GM12872 (cell line): ENCODE measurements at regions not wholly inside any gene's neighbourhood (a gene's known extent, or its start where the extent isn't known, plus 50 kb on each side); places are given as distances from the start of the nearest gene placed in this dataset.

ENCODE experiments used
- CTCF ChIP-seq: IDR thresholded peaks from 3 replicates; pipeline ENCODE4 v1.5.1; 2011; ENCODE audit warnings: low read depth, mild to moderate bottlenecking, low read length, moderate library complexity; ENCODE audit not compliant: insufficient read depth

DNA sequence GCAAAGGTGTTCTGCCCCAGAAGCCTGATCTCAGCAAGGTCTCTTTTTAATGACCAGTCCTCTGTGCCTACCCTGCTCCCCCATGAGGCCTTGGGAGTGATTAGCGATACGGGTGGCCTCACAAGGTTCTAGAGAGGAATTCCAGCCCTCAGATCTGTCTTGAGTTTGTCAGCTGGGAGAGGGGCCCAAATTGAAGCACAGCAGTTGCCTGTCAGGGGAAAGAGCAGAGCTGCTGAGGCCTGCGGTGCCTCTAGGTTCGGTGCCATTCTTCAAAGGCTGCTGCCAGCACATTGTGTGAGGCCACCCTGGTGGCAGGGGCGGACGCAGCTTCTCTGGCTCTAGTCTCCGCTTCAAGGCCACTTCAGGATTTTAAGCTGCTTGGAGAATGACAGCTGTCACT lies 85.7 kb upstream of the GRIA1 start:
- TF ChIP-seq CTCF: no peak

DNA sequence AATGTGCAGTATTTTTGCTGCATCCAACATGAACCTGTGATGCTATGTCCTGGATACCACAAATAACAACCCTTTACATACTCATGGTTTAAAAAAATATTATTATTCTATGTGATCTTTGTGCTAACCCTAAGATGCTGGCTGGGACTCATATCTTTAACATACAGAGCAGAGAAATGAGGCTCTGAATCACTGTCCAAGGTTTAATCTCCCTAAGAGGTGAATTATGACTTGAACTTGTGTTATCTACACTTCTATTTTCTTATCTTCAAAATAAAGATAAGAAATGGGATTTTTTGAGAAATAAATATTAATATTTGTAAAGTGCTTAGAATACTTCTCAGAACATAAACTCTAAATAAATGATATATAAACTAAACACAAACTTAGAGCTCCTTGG lies 68.8 kb upstream of the GRIA1 start:
- TF ChIP-seq CTCF: no peak

GRCh38 chr5:153425914-153426313 lies 64.6 kb upstream of the GRIA1 start:
- peak; percentile 44; the same call in 2 of the 3 replicates for TF ChIP-seq CTCF

DNA sequence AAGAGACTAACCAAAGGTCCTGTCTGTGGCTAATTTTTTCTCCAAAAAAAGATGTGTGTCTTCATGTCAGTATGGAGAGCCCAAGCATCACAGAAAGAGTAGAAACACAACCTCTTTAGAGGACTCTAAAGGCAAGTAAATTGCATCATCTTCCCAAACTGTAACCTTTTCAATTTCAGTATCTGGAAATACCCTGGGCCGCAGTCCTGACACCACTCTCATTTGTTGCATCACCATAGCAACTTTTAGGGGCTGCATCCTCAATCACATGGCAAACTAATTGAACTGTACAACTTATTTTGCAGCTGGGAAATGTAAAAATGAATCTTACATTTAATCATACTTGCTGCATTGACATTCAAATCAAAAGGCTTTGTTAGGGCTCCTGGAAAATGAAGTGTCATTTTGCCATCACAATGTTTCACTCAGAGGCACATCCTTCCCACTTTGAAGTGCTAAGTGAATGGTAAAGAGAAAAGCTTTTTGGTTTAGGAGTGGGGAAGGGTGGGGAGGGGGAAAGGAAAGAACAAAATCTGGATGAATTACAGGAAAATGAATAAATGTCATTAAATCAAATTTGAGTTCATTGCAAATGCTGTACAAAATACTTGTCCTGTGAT lies 60.6 kb upstream of the GRIA1 start:
- TF ChIP-seq CTCF: no peak

DNA sequence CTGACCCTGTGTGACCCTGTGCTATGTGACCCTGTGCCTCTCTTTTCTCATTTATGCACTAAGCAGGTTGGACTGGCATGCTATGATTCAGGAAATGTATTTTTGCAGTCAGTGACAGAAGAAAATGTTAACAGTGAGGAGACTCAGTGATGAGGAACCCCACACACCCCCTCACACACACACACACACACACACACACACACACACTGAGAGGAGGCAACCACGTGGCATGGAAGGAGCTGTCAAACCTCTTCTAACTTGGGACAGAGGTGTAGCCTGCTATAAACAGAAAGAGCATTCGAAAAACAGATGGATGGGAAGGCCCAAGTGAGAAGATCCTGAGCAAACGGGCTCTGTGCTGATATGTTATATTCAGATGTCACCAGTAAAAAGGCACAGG lies 57.9 kb upstream of the GRIA1 start:
- no peak for TF ChIP-seq CTCF

GRCh38 chr5:153437251-153437650 lies 53.2 kb upstream of the GRIA1 start:
- no peak for TF ChIP-seq CTCF

DNA sequence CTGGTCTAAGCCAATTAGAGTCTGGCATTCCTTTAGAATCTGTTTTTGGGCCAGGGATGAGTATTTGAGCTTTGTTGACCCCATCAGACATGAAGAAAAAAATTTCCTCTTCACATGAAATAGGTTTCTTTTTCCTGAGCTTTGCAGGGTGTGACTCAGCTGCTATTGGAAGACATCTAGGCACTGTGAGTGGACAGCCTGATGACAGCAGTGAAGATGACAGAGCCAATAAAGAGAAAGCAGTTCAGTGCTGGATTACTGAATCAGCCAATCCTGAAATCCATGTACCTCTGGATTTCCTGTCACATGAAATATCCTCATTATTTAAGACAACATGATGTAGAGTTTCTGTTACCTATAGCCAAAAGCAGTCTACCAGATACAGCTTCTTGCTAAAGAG lies 51.3 kb upstream of the GRIA1 start:
- TF ChIP-seq CTCF: no peak
